NCI-H146 (cell line): ENCODE measurements at regions not wholly inside any gene's neighbourhood (a gene's known extent, or its start where the extent isn't known, plus 50 kb on each side); places are given as distances from the start of the nearest gene placed in this dataset.

Experiments
- DNase-seq: peaks from one replicate; lab custom pipeline; 2025; lab: John Stamatoyannopoulos, UW

- DNase-seq: no peak
Observed at GRCh38 chr21:16363100-16363499, 633.3 kb downstream of the USP25 start.

- no peak for DNase-seq
Observed at GRCh38 chr21:16363518-16363917, 633.7 kb downstream of the USP25 start.

GRCh38 chr21:16366207-16366606 lies 636.4 kb downstream of the USP25 start:
- no peak for DNase-seq

GRCh38 chr21:16367079-16367478 lies 637.3 kb downstream of the USP25 start:
- no peak for DNase-seq

GRCh38 chr21:16370186-16370585 lies 640.4 kb downstream of the USP25 start:
- DNase-seq: no peak

- no peak for DNase-seq
Observed at GRCh38 chr21:16372586-16372985, 642.8 kb downstream of the USP25 start.

- DNase-seq: no peak
Observed at GRCh38 chr21:16376673-16377072, 646.9 kb downstream of the USP25 start.

GRCh38 chr21:16377120-16377658 lies 647.4 kb downstream of the USP25 start:
- DNase-seq: no peak

GRCh38 chr21:16377857-16378256 lies 648.1 kb downstream of the USP25 start:
- no peak for DNase-seq

- DNase-seq: no peak
Observed at GRCh38 chr21:16378525-16378924, 648.7 kb downstream of the USP25 start.

GRCh38 chr21:16388291-16388690 lies 658.5 kb downstream of the USP25 start:
- DNase-seq: no peak

- DNase-seq: no peak
Observed at GRCh38 chr21:16388911-16389560, 659.3 kb downstream of the USP25 start.

GRCh38 chr21:16389643-16390042 lies 659.9 kb downstream of the USP25 start:
- no peak for DNase-seq

- no peak for DNase-seq
Observed at GRCh38 chr21:16395285-16395684, 665.5 kb downstream of the USP25 start.

GRCh38 chr21:16402752-16403151 lies 673.0 kb downstream of the USP25 start:
- DNase-seq: no peak

GRCh38 chr21:16404776-16405175 lies 675.0 kb downstream of the USP25 start:
- DNase-seq: no peak

- DNase-seq: no peak
Observed at GRCh38 chr21:16406355-16406754, 676.6 kb downstream of the USP25 start.

GRCh38 chr21:16407403-16408240 lies 677.8 kb downstream of the USP25 start:
- DNase-seq: no peak

- no peak for DNase-seq
Observed at GRCh38 chr21:16408280-16408679, 678.5 kb downstream of the USP25 start.

- no peak for DNase-seq
Observed at GRCh38 chr21:16409352-16409751, 679.6 kb downstream of the USP25 start.

- DNase-seq: no peak
Observed at GRCh38 chr21:16418226-16418625, 688.4 kb downstream of the USP25 start.

- no peak for DNase-seq
Observed at GRCh38 chr21:16418642-16419041, 688.9 kb downstream of the USP25 start.

- DNase-seq: no peak
Observed at GRCh38 chr21:16419188-16419921, 689.6 kb downstream of the USP25 start.
